Mucosa of descending colon (tissue), 3 donors: ENCODE measurements at regions not wholly inside any gene's neighbourhood (a gene's known extent, or its start where the extent isn't known, plus 50 kb on each side); places are given as distances from the start of the nearest gene placed in this dataset.

Source experiments
- ATAC-seq: fragments of 200-7000 bp; cut with Tn5 transposase; one replicate; pipeline ENCODE4 v1.9.1; 2020; ENCODE audit warnings: mild to moderate bottlenecking, moderate library complexity
- DNase-seq, 3 donors: peaks; one replicate each; pipeline ENCODE4 v3.0.0-alpha.2; 2020
- H3K36me3 ChIP-seq: fragments of 200-600 bp; one replicate; pipeline ENCODE4 v1.8.0; 2021; ENCODE audit warnings: low read depth, mild to moderate bottlenecking
- H3K4me1 ChIP-seq: fragments of 200-600 bp; one replicate; pipeline ENCODE4 v1.8.0; 2021; ENCODE audit warnings: low read depth, mild to moderate bottlenecking
- H3K4me3 ChIP-seq: fragments of 200-600 bp; one replicate; pipeline ENCODE4 v1.8.0; 2021; ENCODE audit warnings: mild to moderate bottlenecking
- H3K9me3 ChIP-seq: fragments of 200-600 bp; one replicate; pipeline ENCODE4 v1.8.0; 2021; ENCODE audit warnings: mild to moderate bottlenecking
- intact Hi-C, 2 donors: fragments of 100-400 bp; cut with DNase I in 1 of 2; cut with micrococcal nuclease in 1 of 2; formaldehyde crosslinking; loops; one replicate each; pipeline versions ENCODE4 v1.11.0 to v1.11.1; 2022; cut with DNase I, micrococcal nuclease
- TF ChIP-seq, protein P1 (sequence below): fragments of 200-600 bp; IDR thresholded peaks from one replicate; pipeline ENCODE4 v1.8.0; 2022; ENCODE audit warnings: antibody characterized with exemption, mild to moderate bottlenecking
- donor health status: DM: no; HTN: no; CAD: no; lungs with moderate emphysema.
- donor health status: DM: no; HTN: no; CAD: no.
- donor health status: DM: no; HTN: yes; CAD: no.

GRCh38 chr1:58914925-58915324 is 131.1 kb upstream of the JUN start:
- Histone ChIP-seq H3K4me1 (no peaks in the 10 kb centered on the region), H3K9me3 (no peaks in the 10 kb centered on the region), H3K36me3 (no peaks in the 10 kb centered on the region), H3K4me3 (no peak overlapping the region)
- intact Hi-C loops = no loop called here
- TF ChIP-seq, protein P1, sequence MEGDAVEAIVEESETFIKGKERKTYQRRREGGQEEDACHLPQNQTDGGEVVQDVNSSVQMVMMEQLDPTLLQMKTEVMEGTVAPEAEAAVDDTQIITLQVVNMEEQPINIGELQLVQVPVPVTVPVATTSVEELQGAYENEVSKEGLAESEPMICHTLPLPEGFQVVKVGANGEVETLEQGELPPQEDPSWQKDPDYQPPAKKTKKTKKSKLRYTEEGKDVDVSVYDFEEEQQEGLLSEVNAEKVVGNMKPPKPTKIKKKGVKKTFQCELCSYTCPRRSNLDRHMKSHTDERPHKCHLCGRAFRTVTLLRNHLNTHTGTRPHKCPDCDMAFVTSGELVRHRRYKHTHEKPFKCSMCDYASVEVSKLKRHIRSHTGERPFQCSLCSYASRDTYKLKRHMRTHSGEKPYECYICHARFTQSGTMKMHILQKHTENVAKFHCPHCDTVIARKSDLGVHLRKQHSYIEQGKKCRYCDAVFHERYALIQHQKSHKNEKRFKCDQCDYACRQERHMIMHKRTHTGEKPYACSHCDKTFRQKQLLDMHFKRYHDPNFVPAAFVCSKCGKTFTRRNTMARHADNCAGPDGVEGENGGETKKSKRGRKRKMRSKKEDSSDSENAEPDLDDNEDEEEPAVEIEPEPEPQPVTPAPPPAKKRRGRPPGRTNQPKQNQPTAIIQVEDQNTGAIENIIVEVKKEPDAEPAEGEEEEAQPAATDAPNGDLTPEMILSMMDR = no peak
- DNase-seq (no peak), ATAC-seq (no peak)

DNA sequence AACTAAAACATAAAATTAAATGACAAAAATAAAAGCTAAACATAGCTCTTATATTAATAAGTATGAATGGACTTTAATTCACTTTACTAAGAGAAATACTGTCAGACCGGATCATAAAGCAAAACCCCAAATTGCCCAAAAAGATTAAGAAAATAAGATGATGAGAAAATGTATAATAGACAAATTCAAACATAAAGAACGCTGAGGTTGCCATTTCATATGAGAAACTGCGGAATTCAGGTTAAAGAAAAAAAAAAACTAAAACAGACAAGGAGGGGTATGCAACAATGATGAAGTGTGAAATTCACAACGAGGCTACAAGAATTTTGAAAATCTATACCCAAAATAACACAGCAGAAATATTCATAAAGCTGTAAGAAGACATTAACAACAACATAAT is 133.6 kb upstream of the JUN start:
- peaks cover 11% of the 10 kb centered on the region for H3K4me1 ChIP-seq
- intact Hi-C loops = no loop called here
- ATAC-seq (no peak), DNase-seq (no peak)
- no peaks in the 10 kb centered on the region for H3K36me3 ChIP-seq
- TF ChIP-seq, protein P1 = no peak
- no peaks in the 10 kb centered on the region for H3K9me3 ChIP-seq
- H3K4me3 ChIP-seq = no peak overlapping the region

DNA sequence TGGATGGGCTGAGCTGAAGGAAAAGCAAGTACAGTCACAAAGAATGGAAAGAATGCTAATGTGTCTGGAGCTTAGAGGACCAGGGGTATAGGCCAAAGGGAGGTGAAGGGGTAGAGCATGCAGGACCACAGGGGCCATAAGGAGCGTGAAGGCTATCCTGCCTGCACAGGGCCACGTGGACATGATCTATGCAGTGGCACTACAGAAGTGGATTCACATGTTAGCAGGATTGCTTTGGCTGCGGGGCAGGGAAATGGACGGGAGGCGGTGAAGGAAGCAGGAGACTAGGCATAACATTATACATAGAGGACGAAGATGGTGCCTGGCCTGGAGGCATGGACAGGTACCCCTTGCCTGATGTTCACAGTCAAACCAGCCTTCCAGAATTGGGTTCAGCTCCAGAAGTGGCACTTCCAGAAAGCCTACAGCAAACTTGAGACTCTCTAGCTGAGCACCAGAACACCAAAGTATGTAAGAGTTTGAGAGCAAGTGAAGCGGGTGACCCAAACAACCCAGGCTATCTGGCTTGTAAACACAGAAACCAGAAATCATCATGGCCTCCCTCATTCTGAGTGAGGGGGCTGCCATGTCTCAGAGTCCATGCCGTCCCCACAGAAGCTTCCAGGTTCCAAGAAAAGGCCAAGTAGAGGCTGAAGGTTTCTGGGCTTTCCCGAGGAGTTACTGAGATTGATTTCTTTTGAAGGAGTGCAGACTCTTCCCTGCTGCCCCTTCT is 135.5 kb upstream of the JUN start:
- H3K4me1 ChIP-seq = peaks cover 17% of the 10 kb centered on the region
- DNase-seq (no peak), ATAC-seq (no peak)
- no peak overlapping the region for H3K4me3 ChIP-seq
- no peaks in the 10 kb centered on the region for H3K36me3 ChIP-seq
- H3K9me3 ChIP-seq = no peaks in the 10 kb centered on the region
- TF ChIP-seq, protein P1 = no peak
- intact Hi-C loops = no loop called here

GRCh38 chr1:58919959-58920321 is 136.1 kb upstream of the JUN start:
- no peak for ATAC-seq
- H3K9me3 ChIP-seq = no peaks in the 10 kb centered on the region
- TF ChIP-seq, protein P1 = no peak

DNA sequence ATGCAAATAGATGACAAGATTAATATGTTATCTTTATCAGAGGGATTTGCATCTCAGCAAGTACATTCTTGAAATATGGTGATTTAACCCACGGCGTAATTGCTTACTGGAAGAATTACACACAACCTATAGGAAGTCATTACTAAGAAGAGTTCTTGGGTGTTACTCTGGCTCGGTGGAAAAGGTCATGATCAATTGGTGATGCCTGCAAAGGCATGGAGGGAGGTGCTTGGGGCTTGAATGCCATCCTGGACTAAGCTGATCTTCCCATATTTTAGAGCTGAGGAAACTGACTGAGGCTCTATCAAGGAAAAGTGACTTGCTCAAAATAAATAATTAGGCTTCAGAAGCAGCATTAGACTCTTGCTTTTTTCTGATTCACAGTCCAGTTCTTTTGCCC is 137.5 kb upstream of the JUN start:
- Histone ChIP-seq H3K4me1 (peaks cover 17% of the 10 kb centered on the region), H3K9me3 (no peaks in the 10 kb centered on the region), H3K36me3 (no peaks in the 10 kb centered on the region), H3K4me3 (no peak overlapping the region)
- no peak for DNase-seq
- no peak for ATAC-seq
- TF ChIP-seq, protein P1 = no peak
- intact Hi-C loops = no loop called here

More at GRCh38 chr1:58919959-58920321, 136.1 kb upstream of the JUN start:
- no peak overlapping the region for H3K4me3 ChIP-seq
- intact Hi-C loops = no loop called here
- DNase-seq = no peak
- peaks cover 17% of the 10 kb centered on the region for H3K4me1 ChIP-seq
- H3K36me3 ChIP-seq = no peaks in the 10 kb centered on the region

DNA sequence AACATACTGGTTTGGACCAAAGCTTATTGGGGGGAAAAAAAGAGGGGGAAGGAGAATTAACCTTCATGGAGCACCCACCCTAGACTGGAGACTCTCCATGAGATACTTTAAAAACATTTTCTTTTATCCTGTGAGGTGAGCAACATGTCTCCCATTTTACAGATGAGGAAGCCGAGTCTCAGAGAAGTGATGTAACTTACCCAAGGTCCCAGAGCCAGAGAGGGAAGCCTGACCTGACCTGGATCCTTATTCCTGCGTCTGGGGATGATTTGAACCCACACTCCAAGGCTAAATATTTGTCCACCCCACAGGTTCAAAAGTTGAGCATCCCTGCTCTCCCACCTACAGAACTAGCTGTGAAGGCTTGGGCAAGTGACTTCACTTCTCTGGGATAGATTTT is 137.9 kb upstream of the JUN start:
- Histone ChIP-seq H3K36me3 (no peaks in the 10 kb centered on the region), H3K9me3 (no peaks in the 10 kb centered on the region), H3K4me1 (peaks cover 17% of the 10 kb centered on the region), H3K4me3 (no peak overlapping the region)
- TF ChIP-seq, protein P1 = no peak
- ATAC-seq (no peak), DNase-seq (no peak)
- intact Hi-C loops = no loop called here
